Lower leg skin (tissue), 3 donors: ENCODE measurements at regions not wholly inside any gene's neighbourhood (a gene's known extent, or its start where the extent isn't known, plus 50 kb on each side); places are given as distances from the start of the nearest gene placed in this dataset.

Experiments
- CTCF ChIP-seq, 3 donors: fragments of 450-650 bp; IDR thresholded peaks; one replicate each; pipeline ENCODE4 v1.5.1; 2016; ENCODE audit warnings: antibody characterized with exemption in 3 of 3, mild to moderate bottlenecking in 3 of 3, moderate library complexity in 2 of 3
- POLR2A ChIP-seq, 2 donors: fragments of 450-650 bp; IDR thresholded peaks; one replicate each; pipeline ENCODE4 v1.6.1; 2016 to 2017; ENCODE audit warnings: antibody characterized with exemption in 2 of 2, mild to moderate bottlenecking in 1 of 2, moderate library complexity in 1 of 2

DNA sequence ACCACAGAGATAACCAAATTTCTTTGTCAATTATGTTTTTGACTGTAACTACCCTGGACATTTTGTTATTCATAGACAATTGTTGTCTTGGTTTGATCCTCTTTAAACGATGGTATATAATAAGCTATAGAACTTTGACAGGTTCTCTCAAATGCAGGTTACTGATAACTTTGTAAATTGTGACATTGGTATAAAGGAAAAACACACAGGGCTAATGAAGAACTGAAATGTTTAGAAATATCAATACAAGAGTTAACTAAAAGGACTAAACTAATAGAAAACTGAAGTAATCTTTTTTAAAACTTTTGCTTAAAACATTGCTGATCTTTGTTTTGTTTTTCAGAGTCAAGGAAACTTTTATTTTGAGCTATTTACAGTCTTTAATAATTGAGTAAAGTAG, 124.8 kb downstream of the TPBG start:
- TF ChIP-seq CTCF (IDR thresholded peaks at IDR 0.05): no peak
- no peak for TF ChIP-seq POLR2A (IDR thresholded peaks at IDR 0.05)
